ENCODE measurements at regions not wholly inside any gene's neighbourhood (a gene's known extent, or its start where the extent isn't known, plus 50 kb on each side); places are given as distances from the start of the nearest gene placed in this dataset.
"Not testable (repeated sequence)": the region's sequence is repeated elsewhere in the genome, so short reads cannot be mapped to it uniquely, and the experiment has no call there.

GRCh38 chr16:5206331-5206990, 108.9 kb upstream of the EEF2KMT start:
- no peak for DNase-seq (ENCODE audit: insufficient read length, low spot score)
- no peak for FAIRE-seq
- TF ChIP-seq POLR2A (IDR thresholded peaks at IDR 0.05; ENCODE audit: low read depth, low read length) = no peak

- no peak for FAIRE-seq
- TF ChIP-seq POLR2A (IDR thresholded peaks at IDR 0.05; ENCODE audit: low read depth, low read length) = no peak
- DNase-seq (ENCODE audit: insufficient read length, low spot score) = no peak
These were observed 107.9 kb upstream of the EEF2KMT start for GRCh38 chr16:5205361-5206040.

- not testable (repeated sequence) for FAIRE-seq; DNase-seq (ENCODE audit: insufficient read length, low spot score)
These were observed 106.1 kb upstream of the EEF2KMT start for GRCh38 chr16:5203675-5204074.

GRCh38 chr16:5200123-5200522, 102.5 kb upstream of the EEF2KMT start:
- DNase-seq (ENCODE audit: insufficient read length, low spot score) (no peak), FAIRE-seq (no peak)
- no peak for TF ChIP-seq POLR2A (IDR thresholded peaks at IDR 0.05; ENCODE audit: low read depth, low read length)

GRCh38 chr16:5196204-5196603, 98.6 kb upstream of the EEF2KMT start:
- no peak for FAIRE-seq
- no peak for DNase-seq (ENCODE audit: insufficient read length, low spot score)
- no peak for TF ChIP-seq POLR2A (IDR thresholded peaks at IDR 0.05; ENCODE audit: low read depth, low read length)

GRCh38 chr16:5193861-5194260, 96.3 kb upstream of the EEF2KMT start:
- no peak for DNase-seq (ENCODE audit: insufficient read length, low spot score)
- FAIRE-seq = no peak
- TF ChIP-seq POLR2A (IDR thresholded peaks at IDR 0.05; ENCODE audit: low read depth, low read length) = no peak

- DNase-seq (ENCODE audit: insufficient read length, low spot score) (no peak), FAIRE-seq (no peak)
- no peak for TF ChIP-seq POLR2A (IDR thresholded peaks at IDR 0.05; ENCODE audit: low read depth, low read length)
These were observed 91.4 kb upstream of the EEF2KMT start for GRCh38 chr16:5188989-5189352.

- FAIRE-seq = no peak
- no peak for TF ChIP-seq POLR2A (IDR thresholded peaks at IDR 0.05; ENCODE audit: low read depth, low read length)
These were observed 90.9 kb upstream of the EEF2KMT start for GRCh38 chr16:5188318-5188988.

GRCh38 chr16:5187402-5187952, 89.9 kb upstream of the EEF2KMT start:
- no peak for DNase-seq (ENCODE audit: insufficient read length, low spot score)
- no peak for FAIRE-seq
- TF ChIP-seq POLR2A (IDR thresholded peaks at IDR 0.05; ENCODE audit: low read depth, low read length) = no peak

More at GRCh38 chr16:5188318-5188988, 90.9 kb upstream of the EEF2KMT start:
- no peak for DNase-seq (ENCODE audit: insufficient read length, low spot score)

- DNase-seq (ENCODE audit: insufficient read length, low spot score) = no peak
- TF ChIP-seq POLR2A (IDR thresholded peaks at IDR 0.05; ENCODE audit: low read depth, low read length) = no peak
- FAIRE-seq = no peak
These were observed 88.8 kb upstream of the EEF2KMT start for GRCh38 chr16:5186381-5186903.

- FAIRE-seq = no peak
- TF ChIP-seq POLR2A (IDR thresholded peaks at IDR 0.05; ENCODE audit: low read depth, low read length) = no peak
- no peak for DNase-seq (ENCODE audit: insufficient read length, low spot score)
These were observed 78.9 kb upstream of the EEF2KMT start for GRCh38 chr16:5176505-5176904.

GRCh38 chr16:5175266-5175665, 77.7 kb upstream of the EEF2KMT start:
- DNase-seq (ENCODE audit: insufficient read length, low spot score) = no peak
- no peak for TF ChIP-seq POLR2A (IDR thresholded peaks at IDR 0.05; ENCODE audit: low read depth, low read length)

GRCh38 chr16:5166486-5166885, 68.9 kb upstream of the EEF2KMT start:
- FAIRE-seq (no peak), DNase-seq (ENCODE audit: insufficient read length, low spot score) (no peak)
- no peak for TF ChIP-seq POLR2A (IDR thresholded peaks at IDR 0.05; ENCODE audit: low read depth, low read length)

More at GRCh38 chr16:5175266-5175665, 77.7 kb upstream of the EEF2KMT start:
- no peak for FAIRE-seq

GRCh38 chr16:5165429-5165828, 67.8 kb upstream of the EEF2KMT start:
- DNase-seq (ENCODE audit: insufficient read length, low spot score); FAIRE-seq: not testable (repeated sequence)

- FAIRE-seq = not testable (repeated sequence)
These were observed 65.2 kb upstream of the EEF2KMT start for GRCh38 chr16:5162801-5163200.

GRCh38 chr16:5161888-5162287, 64.3 kb upstream of the EEF2KMT start:
- DNase-seq (ENCODE audit: insufficient read length, low spot score); FAIRE-seq: not testable (repeated sequence)

More at GRCh38 chr16:5162801-5163200, 65.2 kb upstream of the EEF2KMT start:
- not testable (repeated sequence) for DNase-seq (ENCODE audit: insufficient read length, low spot score)

GRCh38 chr16:5160010-5160409, 62.4 kb upstream of the EEF2KMT start:
- not testable (repeated sequence) for DNase-seq (ENCODE audit: insufficient read length, low spot score); FAIRE-seq

GRCh38 chr16:5159537-5159936, 61.9 kb upstream of the EEF2KMT start:
- not testable (repeated sequence) for FAIRE-seq; DNase-seq (ENCODE audit: insufficient read length, low spot score)

All from H54 (cell line).